Fibroblast of skin of right quadriceps (primary cell): ENCODE measurements at regions not wholly inside any gene's neighbourhood (a gene's known extent, or its start where the extent isn't known, plus 50 kb on each side); places are given as distances from the start of the nearest gene placed in this dataset.
A peak's percentile ranks its signal among the peaks of the same experiment; 100 is the strongest.
"Not testable (repeated sequence)": the region's sequence is repeated elsewhere in the genome, so short reads cannot be mapped to it uniquely, and the experiment has no call there.

ENCODE experiments used
- DNase-seq: peaks from one replicate; pipeline ENCODE4 v3.0.0-alpha.2; 2013

DNA sequence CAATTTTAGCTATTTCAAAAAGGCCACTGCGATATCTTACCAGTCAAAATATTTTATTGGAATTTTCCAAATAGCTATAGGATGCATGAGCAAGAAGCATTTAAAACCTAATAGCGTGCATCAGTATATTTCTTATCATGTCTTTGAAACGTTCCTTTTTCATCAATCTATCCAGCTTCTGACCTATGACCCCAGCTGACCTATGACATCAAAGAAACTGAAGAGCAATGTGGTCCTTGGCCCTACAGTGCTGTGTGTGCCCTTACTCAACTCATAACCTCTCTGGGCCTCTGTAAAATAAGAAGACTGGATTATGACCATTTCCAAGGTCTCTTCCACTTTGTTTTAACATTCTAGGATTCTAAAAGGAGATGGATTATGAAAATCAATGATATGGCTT, 118.2 kb downstream of the ZNF22 start:
- no peak for DNase-seq

DNA sequence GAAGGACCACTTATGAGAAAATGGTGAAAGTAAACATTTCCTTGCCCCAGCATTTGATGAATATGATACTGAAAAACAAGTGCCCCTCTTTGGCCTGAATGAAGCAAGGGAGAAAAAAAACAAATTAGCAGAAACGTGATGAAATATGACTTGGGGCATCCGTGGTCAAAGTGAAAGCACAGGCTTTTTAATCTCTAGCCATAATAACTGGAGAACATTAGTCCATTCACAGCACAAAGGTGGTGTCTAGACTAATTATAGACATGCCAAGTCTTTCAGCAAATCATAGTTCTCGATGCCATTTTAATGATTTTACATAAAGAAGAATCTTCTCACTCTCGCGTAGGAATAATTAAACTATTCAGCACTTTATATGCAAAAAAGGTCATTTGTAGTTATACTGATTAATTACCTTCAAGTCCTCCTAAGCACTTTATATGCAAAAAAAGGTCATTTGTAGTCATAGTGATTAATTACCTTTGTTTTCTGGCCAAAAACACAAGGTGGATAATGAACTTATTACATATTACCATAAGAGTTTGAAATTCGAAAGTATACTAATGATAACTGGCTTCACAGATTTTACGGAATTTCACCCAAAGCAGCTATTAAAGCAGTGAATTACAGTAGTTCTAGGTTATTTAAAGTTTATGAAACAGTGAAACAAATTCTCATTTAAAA, 121.6 kb downstream of the ZNF22 start:
- not testable (repeated sequence) for DNase-seq

DNA sequence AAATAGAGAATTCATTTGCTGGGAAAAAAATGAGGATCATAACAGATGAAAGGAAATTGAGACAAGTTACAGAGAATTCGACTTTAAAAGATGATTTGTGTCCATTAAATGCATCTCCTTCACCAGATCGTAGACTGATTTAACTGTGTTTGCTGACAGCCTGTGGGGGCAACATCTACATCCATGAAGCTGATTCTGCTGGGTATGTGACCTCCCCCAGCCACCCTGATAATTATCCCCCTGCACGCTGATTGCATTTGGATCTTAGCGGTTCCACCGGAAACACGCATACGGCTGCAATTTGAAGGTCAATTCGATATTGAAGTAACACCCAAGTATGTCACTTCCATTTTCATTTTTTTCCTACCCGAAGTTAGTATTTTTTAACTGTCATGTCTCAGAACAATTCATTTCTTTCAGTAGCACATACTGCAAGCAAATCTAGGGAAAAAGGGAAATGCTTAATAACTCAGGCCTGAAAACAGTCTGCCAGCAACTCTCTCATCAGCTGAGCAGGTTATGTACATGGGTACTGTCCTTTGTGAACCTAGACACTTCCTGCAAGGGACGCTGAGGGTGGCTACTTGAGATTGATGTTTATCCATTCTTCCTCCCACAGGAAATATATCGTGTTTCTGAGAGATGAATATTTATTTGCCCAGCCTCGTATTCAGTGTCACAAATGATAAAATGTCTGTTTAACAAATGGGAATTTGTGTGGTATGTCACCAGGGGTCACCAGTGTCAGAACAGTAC, 134.9 kb downstream of the ZNF22 start:
- no peak for DNase-seq

DNA sequence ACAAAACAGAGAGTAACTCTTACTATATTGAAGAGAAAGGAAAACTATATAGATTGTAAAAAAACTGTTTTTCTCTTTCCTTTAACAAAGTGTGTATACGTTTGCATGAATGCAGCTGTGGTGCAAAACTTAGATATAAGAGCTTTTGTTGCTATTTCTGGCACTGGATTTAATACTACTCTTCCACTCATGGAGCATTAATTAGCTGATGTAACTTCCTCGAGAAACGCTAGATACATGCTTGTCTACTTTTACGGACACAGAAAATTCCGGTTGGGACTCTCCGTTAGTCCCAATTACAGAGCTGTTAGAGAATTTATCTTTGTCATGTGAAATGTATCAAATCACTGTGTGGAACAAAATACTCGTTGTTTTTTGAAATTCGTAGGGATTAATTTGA, 135.5 kb downstream of the ZNF22 start:
- DNase-seq, result no peak

DNA sequence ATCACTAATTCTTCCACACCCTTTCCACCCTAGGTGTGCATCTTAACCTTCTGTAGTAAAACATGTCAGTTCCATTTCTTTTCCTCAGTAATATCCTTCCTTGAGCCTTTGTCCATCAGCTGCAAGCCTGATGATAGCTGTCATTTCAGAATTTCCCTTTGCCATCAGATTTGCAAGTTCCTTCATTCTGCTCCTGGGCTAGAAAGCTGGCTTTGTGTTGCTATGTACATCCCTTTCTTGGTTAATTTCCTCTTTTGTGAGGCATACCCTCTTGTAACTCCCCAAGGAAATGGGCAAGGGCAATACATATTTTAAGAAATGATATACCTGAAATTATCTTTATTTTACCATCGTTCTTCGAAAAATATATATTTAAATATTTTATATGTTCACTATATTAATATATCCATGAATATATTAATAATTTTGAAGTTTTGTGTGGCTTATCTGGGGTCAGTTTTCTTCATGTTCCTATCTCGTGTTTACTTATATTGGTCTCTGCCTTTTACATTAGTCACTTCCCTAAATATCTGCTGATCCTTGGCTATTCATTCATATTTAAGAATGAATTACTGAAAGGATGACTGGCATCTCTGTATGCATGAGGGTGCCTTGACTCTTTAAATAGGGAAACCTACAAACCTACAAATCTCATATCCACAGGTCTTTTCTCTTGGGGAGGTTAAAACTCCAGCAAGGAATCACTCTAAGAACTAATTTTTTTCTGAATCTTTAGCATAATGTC, 143.8 kb downstream of the ZNF22 start:
- no peak for DNase-seq

DNA sequence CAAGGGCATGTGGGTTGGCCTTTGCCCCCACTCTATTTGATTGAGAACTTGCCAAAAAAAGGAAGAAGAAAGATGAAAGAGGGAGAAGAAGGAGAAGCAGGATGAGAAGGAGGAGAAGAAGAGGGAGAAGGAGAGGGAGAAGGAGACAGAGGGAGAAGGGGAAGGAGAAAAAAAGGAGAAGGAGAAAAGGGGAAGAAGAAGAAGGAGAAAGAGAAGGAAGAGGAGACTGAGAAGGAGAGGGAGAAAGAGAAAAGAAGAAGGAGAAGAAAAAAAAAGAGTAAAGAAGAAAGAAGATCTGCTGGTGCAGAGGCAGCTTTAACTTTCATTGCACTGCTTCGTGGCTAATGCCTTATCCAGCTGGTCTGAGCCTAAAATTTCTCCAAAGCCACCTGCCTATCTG, 144.4 kb downstream of the ZNF22 start:
- DNase-seq, result not testable (repeated sequence)

DNA sequence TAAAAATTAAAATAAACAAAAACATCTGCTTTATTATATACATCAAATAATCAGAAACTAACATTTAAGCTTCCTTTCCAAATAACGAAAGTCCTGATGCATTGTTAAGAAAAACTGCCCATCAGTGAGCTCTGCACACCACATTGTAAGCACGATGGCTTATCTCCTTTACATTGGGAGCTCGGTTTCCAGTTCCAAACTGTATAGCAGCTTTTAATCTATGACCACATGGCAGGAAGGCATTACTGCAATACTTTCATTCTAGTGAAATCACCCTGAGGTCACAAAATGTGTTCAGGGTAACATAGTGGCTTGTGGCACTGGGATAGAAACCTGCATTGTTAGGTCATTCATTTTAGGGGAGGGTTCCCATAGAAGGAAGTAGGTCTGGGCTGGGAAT, 146.3 kb downstream of the ZNF22 start:
- DNase-seq, result no peak

DNA sequence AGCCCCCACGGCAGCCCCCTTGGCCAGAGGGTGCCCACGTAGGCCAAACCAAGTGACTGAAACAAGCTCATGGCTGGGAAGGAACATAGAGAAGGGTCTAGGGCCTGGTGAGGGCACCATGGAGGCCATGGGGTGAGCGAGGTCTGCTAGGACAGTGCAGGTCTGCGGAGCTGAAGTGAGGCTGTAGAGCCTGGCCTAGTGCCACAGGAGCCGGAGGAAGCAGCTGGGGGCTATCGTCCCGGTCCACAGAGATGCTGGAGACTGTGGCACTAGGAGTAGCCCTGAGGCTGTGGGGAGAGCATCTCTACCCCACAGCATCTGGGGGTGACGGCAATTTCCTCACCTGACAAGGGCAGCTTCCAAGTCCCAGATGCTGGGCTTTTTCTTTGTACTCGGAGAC, 150.3 kb downstream of the ZNF22 start:
- no peak for DNase-seq

DNA sequence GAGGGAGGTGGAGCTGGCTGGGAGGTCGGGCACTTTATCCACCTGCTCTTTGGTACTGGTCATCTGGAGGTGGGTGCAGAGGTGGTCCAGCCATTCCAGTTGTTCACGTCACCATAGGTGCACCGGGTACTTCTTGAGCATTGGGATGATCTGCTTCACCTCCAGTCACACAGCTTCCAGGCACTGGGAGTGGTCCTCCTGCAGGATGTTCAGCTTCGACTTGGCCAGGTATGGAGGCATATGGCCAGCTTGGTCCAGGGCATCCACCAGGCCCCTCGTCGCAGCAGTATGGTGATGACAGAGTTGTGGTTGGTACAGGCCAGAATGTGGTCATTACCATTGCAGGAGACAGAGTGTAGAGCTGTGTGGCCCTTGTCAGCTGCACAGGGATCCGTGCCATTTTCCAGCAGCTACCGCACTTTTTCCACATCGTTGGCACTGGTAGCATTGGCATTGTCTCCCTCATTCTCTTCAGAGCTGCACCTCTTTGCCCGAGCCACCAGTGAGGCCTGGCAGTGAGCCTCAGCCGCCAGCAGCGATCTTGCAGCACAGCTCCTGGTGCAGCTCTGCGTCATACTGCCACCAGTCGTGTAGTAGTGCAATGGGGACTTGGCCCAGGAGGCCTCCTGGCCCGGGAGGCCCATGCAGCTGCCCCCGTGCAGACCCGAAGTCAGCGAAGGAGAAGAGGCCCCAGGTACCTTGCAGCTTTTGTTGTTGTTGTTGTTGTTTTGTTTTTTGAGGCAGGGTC, 150.9 kb downstream of the ZNF22 start:
- no peak for DNase-seq

DNA sequence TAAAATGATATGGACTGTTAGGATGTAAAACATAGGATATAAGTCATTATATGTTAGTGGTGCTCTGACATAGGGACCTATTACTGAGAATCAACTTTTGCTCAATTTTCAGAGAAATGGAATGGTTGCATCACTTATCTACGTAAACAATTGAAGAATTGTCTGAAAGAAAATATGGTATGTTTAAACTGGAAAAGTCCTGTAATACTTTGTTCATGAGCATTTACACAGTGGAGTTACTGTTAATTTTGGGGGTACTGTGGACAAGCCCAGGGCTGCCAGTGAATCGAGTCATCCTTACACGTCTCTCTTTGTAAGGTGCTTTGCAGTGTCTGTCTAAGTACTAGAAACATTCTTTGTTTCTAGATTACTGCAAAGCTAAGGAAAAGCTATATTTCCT, 152.0 kb downstream of the ZNF22 start:
- no peak for DNase-seq

DNA sequence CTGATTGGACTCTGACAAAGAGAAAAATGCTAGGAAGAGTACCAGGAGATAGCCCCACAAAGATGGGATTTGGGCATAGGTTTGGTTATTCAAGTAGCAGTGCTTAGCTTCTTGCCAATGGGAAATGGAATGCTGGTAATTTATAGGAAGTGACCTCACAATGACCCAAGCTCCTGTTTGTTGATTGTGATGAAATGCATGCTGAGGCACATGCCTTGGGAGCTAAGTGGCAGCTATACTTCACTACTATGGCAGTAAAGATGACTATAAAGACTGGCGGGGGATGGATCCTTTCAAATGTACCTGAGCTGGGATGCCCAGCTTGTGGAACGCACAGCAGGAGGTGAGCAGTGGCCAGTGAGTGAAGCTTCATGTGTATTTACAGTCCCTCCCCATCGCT, 153.8 kb downstream of the ZNF22 start:
- DNase-seq, result no peak

DNA sequence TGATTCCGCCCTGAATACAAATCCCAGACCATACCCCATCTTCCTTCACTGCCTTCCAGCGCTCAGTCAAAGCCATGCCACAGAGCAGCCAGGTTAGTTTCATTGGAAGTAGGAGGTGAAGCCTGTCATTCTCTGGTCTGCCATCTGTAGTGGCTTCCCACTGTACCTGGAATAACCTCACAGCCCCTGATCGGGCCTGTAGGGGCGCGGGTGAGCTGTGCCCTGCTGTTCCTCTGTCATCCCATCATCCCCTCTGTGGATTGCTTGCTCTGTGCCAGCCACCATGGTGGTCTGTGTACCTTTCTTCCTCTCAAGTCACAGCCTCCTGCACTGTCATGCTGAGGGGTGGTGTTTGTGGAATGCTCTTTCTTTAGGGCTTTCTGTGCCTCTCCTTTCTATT, 155.1 kb downstream of the ZNF22 start:
- DNase-seq, result no peak

DNA sequence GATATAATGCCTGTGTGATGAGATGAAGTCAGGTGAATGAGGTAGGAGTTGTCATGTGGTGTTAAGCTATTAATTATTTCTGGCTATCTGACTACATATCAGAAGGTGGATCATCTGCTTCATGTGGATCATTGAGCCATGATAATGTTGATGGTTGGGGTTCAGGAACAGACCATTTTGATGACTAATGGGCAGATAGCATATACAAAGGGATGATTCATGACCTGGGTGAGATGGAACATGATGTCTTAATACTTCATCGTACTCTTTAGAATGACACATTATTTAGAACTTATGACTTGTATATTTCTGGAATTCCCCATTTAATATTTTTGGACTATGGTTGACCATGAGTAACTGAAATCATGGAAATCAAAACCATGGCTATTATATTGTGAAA, 155.1 kb downstream of the OR13A1 start:
- DNase-seq, result peak; percentile 24

DNA sequence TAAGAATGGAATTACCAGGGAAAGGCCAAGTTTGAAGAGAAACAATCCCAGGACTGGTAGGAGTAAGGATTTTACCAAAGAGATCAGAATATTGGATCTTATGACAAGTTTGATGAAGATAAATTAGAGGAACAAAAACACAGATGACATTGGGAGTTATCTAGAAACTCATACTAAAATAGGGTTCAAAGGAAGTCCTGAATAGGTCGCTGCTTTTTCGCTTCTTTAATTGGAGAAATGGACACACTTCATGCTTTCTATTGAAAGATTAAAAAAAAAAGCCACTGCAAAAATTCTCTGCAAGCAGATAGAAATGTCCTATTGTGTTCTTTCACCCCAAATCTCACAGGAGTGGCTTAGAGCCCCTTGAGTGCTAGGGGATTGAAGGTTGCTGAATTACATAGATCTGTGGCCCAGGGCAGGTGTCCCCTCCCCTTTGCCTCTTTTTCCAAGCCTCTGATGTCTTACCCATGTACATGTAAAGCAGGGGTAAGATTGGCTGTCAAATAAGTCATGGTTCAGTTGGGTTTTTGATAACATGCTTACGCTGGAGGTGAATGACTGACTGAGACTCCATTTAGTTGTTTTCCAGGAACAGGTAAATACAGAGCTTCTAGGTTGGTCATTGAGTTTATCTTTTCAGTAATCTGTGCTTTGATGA, 152.0 kb downstream of the OR13A1 start:
- DNase-seq, result no peak

DNA sequence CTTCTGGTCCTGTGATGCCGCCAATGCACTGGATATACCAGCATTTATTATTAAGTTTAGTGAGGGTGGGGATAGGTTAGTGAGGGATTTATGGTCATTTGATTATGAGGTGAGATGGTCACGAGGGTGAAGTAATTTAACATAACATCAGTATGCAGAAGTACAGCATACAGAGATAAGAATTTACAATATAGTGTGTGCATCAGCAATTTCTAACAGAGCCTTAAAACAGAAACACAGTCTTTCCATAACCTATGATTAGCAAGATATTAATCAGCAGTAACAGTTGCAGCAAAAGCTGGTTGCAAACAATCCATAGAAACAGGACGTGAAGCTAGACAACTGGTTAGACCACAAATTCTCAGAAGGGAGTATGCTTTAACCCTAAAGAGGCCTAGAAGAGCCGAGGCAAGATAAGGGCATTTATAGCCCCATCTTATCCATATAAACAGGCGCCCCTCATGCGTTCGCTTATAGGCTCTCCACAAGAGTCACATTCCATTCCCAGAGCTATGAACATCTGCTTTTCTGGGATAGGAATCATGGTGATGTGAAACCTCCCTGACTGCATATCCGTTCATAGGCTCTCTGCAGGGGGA, 139.8 kb downstream of the OR13A1 start:
- DNase-seq, result not testable (repeated sequence)

DNA sequence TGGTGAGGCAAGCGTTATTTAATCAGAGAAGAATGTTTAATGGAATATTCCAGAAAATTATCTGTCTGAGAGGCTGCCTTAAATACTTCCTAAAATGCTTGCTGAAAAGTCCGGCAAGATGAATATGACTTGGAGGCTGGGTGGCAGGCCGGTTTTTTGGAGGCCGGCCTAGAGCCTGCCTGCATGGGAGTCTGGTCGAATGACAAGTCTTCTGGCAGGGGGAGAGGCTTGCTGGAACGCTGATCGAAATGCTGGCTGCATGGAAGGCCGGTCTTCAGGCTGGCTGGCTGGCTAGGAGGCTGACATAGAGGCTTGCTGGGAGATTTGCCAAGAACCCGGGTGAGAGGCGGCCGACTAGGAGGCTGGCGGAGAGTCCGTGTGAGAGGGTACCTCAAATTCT, 135.7 kb downstream of the OR13A1 start:
- DNase-seq, result no peak

DNA sequence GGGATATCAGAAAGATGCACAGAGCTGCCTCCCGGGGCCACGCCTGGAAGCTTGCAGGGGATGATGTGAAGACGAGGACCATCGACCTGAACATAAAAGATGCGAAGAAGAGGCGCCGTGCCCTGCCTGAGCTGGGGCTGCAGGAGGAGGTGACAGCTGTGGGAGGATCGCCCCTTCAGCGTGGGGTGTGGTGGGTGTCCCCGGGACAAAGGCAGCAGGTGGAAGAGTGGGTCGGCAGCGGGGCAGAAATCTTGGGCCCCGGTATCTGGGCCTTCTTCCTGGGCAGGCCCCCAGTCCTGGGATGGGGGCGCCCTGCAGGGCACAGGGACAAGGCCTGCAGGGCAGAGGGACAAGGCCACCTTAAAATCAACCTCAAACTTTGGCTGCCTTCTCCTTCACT, 134.9 kb downstream of the OR13A1 start:
- DNase-seq, result no peak

DNA sequence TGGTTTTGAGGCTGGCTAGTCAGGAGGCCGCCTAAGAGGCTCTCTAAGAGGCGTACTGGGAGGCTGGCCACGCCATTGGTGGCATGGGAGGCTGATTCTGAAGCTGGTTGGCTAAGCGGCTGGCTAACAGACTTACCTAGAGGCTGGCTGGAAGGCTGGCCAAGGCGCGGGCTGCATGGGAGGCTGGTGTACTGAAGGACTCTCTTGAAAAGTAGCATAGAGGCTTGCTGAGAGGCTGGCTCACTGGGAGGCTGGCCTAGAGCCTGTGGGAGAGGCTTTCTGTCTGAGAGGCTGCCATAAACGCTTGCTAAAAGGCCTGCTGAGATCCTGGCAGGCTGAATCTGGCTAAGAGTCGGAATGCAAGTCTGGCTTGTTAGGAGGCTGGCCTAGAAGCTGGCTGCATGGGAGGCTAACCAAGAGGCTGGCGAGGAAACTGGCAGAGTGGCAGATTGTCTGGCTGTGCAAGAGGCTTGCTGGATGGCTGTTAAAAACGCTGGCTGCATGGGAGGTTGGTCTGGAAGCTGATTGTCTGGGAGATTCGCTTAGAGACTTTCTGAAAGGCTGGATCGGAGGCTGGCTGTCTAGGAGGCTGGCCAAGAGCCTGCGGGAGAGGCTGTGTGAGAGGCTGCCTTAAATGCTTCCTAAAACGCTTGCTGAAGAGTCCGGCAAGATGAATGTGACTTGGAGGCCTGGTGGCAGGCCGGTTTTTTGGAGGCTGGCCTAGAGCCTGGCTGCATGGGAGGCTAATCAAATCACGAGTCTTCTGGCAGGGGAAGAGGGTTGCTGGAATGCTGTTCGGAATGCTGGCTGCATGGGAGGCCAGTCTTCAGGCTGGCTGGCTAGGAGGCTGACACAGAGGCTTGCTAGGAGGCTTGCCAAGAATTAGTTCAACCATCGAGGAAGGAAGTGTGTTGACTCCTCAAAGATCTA, 134.2 kb downstream of the OR13A1 start:
- peak; percentile 2 for DNase-seq

DNA sequence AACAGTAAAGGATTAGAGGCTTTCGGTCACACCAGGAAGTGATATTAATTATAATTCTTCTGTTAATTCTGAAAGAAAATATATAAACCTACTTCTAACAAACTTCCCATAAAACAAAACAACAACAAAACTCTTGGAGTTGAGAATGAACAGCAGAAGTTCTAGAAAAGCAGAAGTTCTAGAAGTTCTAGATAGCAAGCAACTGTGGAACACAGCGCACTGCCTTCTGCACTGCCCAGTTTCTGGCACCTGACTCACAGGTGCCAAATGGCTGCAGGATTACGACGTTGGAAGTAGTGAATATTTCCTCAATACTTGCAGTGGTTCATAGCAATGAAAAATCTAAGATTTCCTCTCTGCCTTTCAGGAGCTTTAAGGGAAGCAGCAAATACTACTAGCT, 132.2 kb downstream of the OR13A1 start:
- no peak for DNase-seq

DNA sequence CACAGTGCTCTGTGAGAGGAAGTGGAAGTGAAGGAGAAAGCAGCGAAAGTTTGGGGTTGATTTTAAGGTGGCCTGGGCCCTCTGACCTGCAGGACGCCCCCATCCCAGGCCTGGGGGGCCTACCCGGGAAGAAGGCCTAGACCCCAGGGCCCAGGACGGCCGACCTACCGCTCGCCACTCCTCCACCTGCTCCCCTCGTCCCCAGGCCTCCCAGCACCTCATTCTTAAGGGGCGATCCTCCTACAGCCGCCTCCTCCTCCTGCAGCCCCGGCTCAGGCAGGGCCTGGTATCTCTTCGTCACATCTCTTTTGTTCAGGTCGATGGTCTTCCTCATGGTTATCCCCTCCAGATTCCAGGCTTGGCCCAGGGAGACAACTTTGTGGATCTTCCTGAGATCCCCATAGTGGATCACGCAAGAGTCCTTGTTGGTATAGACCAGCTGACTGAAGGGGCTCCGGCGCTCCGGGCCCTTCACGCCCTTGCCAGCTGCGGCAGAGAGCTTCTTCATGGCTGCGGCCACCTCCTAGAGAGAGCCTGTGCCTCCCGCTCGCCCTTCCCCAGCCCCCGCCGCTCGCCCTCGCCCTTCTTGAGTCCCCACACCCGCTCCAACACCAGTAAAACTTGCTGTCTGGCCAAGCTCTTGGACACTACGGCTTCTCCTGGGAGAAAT, 117.5 kb downstream of the OR13A1 start:
- DNase-seq, result no peak
